ENCODE measurements at regions not wholly inside any gene's neighbourhood (a gene's known extent, or its start where the extent isn't known, plus 50 kb on each side); places are given as distances from the start of the nearest gene placed in this dataset.

- TF ChIP-seq CTCF (conservative IDR thresholded peaks at IDR 0.05) (no peak), EZH2 (IDR thresholded peaks at IDR 0.05; ENCODE audit: low read depth) (no peak)
Measured at GRCh38 chr13:21853779-21854178, 182.9 kb downstream of the FGF9 start.
